GM19397 (cell line): ENCODE measurements at regions not wholly inside any gene's neighbourhood (a gene's known extent, or its start where the extent isn't known, plus 50 kb on each side); places are given as distances from the start of the nearest gene placed in this dataset.
"Not testable (repeated sequence)": the region's sequence is repeated elsewhere in the genome, so short reads cannot be mapped to it uniquely, and the experiment has no call there.

ENCODE experiments used
- ATAC-seq: cut with Tn5 transposase; IDR thresholded peaks from one replicate; pipeline ENCODE4 v1.9.1; 2021; ENCODE audit warnings: mild to moderate bottlenecking, moderate library complexity; ENCODE audit not compliant: unreplicated experiment

DNA sequence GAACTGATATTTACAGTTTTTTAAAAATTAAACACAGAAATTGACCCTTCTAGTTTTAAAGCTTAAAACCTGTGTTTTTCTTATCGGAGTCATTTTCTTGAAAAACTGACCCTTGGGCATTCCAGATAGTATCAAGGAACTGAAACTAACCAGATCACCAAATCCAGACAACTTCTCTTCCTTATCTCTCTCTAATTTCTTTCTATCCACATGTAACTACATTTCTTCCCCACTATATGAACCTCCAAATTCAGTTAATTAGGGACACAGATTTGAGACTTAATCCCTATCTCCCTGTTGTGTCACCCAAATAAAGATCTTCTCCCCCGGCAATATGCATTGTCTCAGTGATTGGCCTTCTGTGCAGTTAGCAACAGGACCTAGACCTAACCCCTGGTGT is 1643.0 kb upstream of the CDH6 start:
- no peak for ATAC-seq

DNA sequence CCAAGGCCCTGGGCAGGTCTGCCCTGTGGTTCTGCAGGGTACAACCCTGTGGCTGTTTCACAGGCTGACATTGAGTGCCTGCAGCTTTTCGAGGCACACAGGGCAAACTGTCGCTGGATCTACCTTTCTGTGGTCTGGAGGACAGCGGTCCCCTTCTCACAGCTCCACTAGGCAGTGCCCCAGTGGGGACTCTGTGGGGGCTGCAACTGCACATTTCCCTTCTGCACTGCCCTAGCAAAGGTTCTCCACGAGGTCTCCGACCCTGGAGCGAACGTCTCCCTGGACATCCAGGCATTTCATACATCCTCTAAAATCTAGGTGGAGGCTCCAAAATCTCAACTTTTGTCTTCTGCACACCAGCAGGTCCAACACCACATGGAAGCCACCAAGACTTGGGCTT is 1645.2 kb upstream of the CDH6 start:
- ATAC-seq: no peak

DNA sequence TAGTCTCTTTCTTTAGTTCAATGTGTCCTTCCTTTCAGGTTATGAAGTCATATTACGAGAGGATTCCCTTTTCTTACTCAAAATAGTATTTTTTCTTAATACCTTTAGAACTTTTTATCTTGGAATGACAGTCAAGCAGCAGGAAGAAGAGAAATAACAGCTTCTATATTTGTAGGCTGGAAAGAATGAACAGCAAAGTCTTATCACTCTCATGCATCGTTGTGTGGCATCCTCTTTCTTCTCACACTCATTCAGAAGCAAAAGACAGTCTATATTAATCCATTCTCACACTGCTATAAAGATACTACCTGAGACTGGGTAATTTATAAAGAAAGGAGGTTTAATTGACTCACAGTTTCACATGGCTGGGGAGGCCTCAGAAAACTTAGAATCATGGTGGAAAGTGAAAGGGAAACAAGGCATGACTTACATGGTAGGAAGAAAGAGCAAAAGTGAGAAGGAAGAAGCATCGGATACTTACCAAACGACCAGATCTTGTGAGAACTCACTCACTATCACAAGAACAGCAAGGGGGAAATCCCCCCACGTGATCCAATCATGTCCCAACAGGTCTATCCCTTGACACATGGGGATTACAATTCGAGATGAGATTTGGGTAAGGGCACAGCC is 1646.1 kb upstream of the CDH6 start:
- ATAC-seq: no peak

DNA sequence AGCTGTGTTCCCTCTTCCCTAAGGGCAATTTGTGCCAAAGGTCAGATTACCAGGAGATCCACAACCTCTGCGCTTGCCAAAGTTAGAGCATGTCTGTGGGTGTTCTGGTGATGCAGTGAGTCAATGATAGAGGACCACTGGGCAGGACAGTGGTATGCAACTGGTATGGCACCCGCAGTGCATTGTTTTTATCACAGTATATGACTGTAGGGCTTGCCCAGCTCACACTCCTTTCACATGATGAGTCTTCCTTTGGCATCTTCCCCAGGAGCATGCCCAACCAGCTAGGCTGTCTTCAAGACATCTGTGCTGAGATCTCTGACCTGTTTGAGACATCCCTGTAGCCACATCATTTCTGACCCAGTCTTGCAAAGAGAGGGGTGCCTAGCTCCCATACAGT is 1650.0 kb upstream of the CDH6 start:
- no peak for ATAC-seq

DNA sequence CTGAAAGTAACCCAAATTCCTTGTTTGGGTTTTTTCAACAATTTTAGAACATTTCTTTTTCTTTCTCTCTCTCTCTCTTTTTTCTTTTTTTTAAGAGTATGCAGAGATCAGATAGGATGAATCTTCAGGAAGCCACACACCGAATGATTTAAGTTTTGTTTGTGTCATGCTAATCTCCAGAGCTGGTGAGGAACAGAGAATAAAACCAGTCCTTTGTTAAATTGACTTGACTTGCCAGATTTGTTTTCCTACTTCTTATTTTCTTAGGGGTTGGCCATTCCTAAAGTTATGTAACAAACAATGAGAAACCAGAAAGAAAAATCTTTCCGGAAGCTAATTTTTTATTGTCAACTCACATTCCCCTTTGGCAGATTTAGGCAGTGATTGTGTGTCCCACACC is 1669.3 kb upstream of the CDH6 start:
- no peak for ATAC-seq

DNA sequence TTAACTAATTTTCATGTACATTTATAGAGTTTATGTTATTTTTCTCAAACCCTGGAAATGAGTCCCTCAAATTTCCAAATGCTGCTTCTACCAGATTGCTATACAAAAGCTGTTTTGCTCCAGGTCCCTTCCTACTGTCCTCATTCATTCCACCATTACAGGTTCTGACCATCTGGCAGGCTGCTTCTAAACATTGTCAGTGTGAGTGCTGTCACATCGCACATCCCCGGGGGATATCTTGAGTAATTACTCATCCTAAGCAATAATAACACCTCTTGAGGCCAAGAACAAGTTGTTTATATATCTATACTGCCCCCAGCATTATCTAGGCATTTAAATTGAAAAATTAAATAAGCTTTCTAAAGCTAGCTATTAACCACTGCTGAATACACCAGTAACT is 1675.3 kb upstream of the CDH6 start:
- no peak for ATAC-seq

DNA sequence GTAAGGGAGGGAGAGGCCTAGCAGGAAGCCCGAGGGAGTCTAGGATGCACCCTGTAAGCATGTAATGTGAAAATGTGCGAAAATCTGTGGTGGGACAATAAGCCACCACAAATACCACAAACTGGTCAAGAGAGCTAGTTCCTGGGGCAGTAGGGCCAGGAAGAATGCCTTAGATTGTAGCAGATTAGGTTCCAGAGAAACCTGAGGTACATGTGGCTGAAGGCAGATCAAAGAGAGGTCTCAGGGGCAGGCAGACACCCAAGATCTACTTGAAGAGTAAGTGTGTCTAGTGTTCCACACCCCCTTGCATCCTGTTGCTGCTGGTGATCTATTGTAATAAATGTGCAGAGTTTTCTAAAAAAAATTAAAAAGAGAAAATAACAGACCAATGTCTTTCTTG is 1677.3 kb upstream of the CDH6 start:
- ATAC-seq: no peak

DNA sequence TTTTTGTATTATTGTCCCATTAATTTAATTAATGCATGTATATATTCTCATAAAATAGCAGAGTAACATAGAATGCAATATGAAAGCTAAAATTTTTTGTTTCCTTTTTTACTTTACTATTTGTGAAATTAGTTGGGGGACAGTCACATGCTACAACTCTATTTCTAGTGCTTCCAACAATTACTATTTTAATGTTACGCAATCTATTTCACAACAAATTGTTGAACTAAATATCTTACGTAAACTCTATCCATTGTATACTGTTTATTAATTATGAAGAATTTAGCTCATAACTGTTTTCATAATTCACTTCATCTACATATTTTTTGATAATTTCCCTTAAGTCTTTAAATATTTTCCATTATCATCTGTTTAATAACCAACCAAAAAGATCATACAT is 1685.4 kb upstream of the CDH6 start:
- ATAC-seq: no peak

DNA sequence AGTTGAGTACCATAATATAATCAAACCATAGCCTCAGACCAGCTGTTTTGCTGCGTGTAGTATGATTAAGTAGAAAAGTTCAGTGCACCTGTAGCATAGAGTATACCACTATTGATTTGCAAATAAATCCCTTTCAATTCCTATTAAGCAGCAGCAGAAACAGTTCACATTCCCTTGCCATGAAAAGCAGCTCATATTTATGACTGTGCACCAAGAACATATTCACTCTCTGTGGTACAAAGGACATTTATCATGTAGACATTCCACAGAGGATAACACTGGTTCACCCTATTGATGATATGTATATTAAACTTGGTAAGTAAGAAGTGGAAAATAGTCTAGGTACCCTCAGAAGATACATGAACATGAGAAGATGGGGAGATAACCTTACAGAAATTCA is 1689.1 kb upstream of the CDH6 start:
- no peak for ATAC-seq

DNA sequence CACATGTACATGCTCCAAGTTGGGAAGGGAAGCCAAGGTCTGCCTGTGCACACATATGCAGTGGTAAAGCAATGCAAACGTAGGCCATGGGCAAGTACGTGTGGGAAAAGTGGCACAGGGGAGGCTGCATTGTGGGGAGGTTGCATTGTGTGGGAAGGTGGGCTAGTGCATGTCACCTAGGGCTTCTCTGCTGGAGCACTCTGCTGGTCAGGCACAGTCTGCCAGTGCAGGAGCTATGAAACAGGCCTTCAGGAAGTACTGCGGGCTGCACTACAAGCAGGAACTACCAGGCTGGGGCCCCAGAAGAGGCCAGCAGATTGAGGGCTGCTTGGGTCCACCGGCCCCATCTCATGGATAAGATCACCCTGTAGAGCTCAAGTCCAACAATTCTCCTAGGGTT is 1694.6 kb upstream of the CDH6 start:
- no peak for ATAC-seq

DNA sequence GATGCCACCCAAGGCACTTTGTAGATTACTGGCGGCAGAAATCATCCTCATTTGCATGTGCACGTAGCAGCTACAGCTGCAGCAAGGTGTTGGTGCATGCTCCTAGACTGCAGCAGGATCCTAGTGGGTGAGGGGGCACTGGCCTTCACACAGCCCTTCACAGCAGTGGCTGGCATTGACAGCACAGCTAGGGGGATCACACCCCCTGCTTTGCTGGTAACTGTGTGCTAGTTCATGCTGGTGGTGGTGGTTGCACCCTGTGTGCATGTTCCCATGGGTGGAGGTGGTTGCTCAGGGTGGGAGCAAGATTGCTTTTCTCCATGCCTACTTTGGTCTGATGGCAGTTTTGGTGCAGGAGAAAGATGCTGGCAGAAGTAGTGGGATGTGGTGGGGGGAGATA is 1695.1 kb upstream of the CDH6 start:
- ATAC-seq: no peak

DNA sequence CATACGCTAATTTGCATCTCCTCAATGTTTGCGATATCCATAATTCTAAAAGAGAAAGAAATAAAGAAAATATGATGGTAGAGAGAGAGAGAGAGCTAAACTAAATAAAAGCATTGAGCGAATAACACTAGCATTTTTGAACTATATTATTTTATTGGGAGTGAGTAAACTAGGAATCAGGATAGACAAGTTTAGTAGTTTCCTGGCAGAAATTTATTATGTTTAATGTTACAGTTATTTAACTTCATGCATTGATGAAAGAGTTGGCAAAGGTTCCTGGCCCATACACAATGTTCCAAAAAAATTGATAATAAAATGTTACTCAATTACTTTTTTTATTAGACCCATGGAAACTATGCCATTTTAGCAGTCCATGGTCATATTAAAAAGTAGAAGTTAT is 1708.2 kb upstream of the CDH6 start:
- no peak for ATAC-seq

DNA sequence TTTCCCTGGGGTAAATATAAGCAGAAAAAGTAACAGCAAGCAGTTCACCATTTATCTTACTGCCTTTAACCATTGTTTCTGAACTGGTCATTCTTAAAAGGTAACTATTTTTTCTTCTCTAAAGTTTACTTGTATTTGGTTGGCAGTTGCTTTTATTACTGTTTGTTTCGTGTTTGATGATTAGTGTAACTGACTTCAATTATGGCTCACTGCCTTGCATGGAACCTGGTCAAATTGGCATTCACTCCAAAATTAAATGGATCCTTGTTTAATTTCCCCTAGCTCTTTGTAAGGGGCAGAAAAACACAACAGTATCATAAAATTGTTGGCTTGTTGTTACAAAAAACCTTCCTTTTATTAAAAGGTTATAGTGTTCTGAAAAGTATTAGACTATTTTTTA is 1723.9 kb upstream of the CDH6 start:
- ATAC-seq: no peak

DNA sequence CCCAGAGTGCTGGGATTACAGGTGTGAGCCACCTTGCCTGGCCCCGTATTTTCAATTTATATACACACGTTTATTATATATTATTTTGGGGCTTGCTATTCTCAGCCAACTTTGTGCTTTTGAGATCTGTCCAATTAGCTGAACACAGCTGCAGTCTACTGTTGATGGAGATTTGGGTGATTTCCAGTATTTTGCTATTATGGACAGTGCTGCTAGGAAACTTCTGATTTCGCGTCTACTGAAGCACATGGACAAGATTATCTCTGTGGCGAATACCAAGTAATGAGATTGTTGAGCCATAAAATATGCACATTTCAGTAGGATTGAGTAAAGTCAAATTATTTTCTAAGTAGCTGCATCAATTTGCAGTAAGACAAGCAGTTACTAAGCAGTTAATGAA is 1731.2 kb upstream of the CDH6 start:
- no peak for ATAC-seq

DNA sequence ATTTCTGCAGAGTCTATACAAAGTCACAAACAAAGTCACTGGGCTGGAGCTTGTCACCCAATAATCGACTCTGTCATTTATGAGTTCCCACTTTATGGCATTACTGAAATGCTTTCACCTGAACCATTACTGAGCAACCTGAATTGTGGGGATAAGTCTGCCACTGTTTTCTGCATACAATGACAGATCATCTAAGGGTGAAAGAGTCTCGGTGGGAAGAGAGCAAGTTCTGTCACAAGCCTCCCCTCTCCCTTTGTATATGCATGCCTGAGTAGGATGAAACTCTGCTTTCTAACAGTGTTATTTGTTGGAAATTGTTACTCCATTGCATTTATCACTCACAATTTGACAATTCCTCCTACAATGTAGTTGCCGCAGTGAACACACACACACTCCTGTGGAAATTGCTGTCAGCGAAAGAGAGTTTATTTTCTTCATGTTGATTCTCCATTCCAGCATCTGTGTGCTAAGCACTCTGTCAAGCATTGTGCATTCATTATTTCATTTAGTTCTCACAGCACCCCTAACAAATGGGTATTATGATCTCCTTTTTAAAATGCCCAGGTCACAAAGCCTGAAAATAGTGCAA is 1732.4 kb upstream of the CDH6 start:
- ATAC-seq: no peak

DNA sequence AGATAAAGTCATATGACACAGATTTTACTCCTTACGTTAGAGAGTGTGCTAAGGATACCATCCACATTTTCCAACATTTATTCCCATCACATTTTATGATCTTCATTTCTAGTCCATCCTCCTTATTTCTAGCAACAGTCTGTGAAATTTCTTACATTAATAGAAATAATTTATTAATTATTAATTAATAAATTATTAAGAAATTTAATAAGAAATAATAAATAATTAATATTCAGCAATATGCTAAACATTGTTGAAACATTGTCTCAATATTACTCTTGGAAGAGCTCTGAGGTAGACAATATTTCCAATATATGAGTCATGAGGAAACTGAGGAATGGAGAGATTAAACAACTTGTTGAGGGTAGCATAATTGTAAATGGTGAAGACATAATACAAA is 1742.5 kb upstream of the CDH6 start:
- not testable (repeated sequence) for ATAC-seq

DNA sequence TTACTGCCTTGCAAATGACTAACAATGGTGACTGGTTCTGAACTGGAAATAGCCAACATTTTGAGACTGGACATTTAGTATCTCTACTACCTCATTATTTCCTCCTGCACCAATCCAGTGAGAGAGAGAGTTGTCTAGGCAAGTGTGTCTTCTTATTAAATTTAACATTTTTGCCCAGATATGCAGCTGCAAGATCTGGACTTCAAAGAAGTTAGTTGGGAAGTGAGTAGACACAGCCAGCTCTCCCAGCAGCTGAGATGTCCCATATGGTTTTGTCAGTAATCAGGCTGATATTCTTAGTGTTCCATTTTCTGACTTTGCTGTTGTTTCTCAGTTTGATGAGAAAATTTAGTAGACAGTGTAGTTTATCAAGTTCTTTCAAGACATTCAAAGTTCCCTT is 1778.8 kb upstream of the CDH6 start:
- no peak for ATAC-seq

DNA sequence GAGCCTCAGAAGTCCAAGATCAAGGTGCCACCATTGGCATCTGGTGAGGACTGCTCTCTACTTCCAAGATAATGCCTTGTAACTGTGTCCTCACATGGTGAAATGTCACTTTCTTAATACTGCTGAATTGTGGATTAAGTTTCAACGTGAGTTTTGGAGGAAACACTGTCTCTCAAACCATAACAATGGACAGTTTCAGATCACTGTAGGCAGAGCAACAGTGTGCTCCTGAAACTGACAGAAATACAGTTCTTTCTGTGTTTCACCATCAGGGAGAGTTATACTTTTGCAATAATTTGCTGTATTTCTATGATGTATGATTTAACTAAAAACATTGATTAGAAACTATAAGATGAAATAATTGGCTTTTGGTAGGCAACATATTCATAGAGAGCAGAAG is 1780.5 kb upstream of the CDH6 start:
- ATAC-seq: no peak

DNA sequence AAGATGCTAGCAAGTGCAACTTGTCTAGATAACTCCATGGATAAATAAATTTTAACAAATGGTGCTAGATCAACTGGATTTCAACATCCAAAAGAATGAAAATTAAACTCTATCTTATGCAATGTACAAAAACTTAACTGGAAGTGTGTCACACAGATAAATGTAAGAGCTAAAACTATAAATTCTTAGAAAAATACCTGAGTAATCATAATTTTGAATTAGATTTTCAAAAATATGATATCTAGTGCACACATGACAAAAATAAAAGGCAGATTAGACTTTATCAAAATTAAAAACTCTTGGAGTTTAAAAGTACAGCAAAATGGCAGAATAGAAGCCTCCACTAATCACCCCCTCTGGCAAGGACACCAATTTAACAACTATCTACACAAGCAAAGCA is 1791.2 kb upstream of the CDH6 start:
- ATAC-seq: no peak

DNA sequence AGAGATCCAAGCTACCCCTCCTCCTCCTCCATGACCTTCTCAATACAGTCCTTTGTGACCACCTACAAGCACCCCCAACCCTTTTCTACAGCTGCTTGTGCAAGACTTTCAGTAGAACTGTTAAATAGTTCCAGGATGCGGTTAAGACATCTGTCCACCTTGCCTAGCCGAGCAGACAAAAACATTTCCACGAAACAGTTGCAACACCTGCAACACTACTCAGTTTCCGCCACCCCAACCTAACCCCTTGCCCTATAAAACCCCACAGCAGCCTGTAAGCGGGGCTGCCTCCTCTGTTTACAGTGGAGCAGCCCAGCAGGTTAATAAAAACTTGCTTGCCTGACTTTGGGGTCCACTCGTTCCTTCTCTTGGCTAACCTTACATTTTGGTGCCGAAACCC is 1803.5 kb upstream of the CDH6 start:
- no peak for ATAC-seq

DNA sequence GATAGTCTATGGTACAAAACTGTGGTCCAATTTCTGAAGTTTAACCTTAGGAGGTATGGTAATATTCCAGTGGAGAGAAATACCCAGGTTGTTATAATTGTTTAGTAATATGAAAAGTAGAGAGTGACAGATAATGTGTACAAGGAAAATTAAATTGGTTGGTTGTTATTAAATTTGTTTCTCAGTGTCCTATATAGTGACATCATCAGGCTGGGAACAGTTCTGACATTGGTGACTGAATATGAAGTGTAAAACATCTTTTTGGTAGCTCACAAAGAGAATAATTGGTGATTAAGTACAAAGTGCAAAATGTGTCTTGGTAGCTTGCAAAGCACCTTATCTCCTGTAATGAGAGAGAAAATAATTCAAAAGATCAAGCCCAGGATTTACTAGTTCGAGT is 1806.1 kb upstream of the CDH6 start:
- ATAC-seq: no peak

DNA sequence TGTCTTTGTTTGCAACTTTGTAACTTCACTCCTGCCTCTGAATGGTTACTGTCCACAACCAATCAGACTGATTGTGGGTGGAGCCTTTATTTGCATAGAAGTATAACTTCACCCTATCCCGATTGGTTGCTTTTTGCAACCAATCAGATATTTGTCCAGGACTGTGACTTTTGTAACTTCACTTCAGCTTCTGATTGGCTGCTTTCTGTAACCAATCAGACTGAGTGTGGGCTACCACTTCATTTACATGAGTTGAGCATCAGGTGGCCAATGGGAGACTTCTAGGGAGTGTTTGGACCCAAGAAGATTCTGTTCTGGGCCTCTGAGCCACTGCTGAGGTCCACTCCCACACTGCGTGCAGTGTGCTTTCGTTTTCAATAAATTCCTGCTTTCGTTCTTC is 1810.7 kb upstream of the CDH6 start:
- no peak for ATAC-seq

DNA sequence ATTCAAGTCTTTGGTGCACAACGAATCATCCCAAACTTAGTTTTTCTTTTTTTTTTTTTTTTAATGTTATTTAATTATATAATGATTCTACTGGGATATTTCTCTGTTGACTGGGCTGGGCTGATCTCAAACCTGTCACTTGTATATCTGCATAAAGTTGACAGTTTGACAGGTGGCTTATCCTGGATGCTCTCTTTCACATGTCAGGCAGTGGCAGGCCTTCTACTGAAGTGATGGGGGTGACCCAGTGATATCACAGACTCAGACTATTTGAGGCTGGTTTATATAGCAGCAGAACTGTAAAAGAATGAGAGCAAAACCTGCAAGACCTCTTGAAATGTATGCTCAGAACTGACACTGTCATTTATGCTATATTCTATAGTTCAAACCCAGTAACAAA is 1813.5 kb upstream of the CDH6 start:
- ATAC-seq: no peak
